Astrocyte (in vitro differentiated cells and primary cell): ENCODE measurements at regions not wholly inside any gene's neighbourhood (a gene's known extent, or its start where the extent isn't known, plus 50 kb on each side); places are given as distances from the start of the nearest gene placed in this dataset.
A peak's percentile ranks its signal among the peaks of the same experiment; 100 is the strongest.

ENCODE experiments used
- DNase-seq: peaks from one replicate; pipeline ENCODE4 v3.0.0-alpha.2; 2010; ENCODE audit warnings: low read depth
- FAIRE-seq: peaks from 2 replicates; lab custom pipeline; 2011; peaks lifted over from hg19 to GRCh38; lab: Jason Lieb, UNC
- H2AFZ ChIP-seq: 2 replicates; pipeline ENCODE4 v1.6.0; 2012; ENCODE audit warnings: low read depth, low read length, inconsistent platforms
- H3K27ac ChIP-seq: 2 replicates; pipeline ENCODE4 v1.5.1; 2011; ENCODE audit warnings: low read depth, low read length, inconsistent platforms
- H3K27me3 ChIP-seq: 2 replicates; pipeline ENCODE4 v1.6.0; 2011; ENCODE audit warnings: low read length, inconsistent platforms; ENCODE audit not compliant: insufficient read depth
- H3K36me3 ChIP-seq: 2 replicates; pipeline ENCODE4 v1.5.1; 2011; ENCODE audit warnings: low read length, inconsistent platforms; ENCODE audit not compliant: insufficient read depth
- H3K4me1 ChIP-seq: 2 replicates; pipeline ENCODE4 v1.5.1; 2011; ENCODE audit warnings: low read length, inconsistent platforms; ENCODE audit not compliant: insufficient read depth
- H3K4me2 ChIP-seq: 2 replicates; pipeline ENCODE4 v1.6.0; 2012; ENCODE audit warnings: low read length, inconsistent platforms
- H3K4me3 ChIP-seq: 2 replicates; pipeline ENCODE4 v1.5.1; 2011; ENCODE audit warnings: low read depth, mild to moderate bottlenecking, low read length, inconsistent platforms; ENCODE audit not compliant: insufficient read depth
- H3K79me2 ChIP-seq: 2 replicates; pipeline ENCODE4 v1.6.0; 2012; ENCODE audit warnings: mild to moderate bottlenecking, low read length, inconsistent platforms; ENCODE audit not compliant: insufficient read depth
- H3K9ac ChIP-seq: 2 replicates; pipeline ENCODE4 v1.6.0; 2012; ENCODE audit warnings: mild to moderate bottlenecking, low read length, inconsistent platforms
- H3K9me3 ChIP-seq: 2 replicates; pipeline ENCODE4 v1.5.1; 2012; ENCODE audit warnings: low read depth, mild to moderate bottlenecking, low read length, inconsistent platforms; ENCODE audit not compliant: insufficient read depth
- H4K20me1 ChIP-seq: 2 replicates; pipeline ENCODE4 v1.6.0; 2012; ENCODE audit warnings: low read length, inconsistent platforms; ENCODE audit not compliant: insufficient read depth
- H3K27ac Mint-ChIP-seq: one replicate; pipeline ENCODE4 v1.8.0; 2021; ENCODE audit warnings: mild to moderate bottlenecking, mixed read lengths; ENCODE audit not compliant: unreplicated experiment
- H3K27me3 Mint-ChIP-seq: one replicate; pipeline ENCODE4 v1.8.0; 2021; ENCODE audit warnings: low read depth, mixed read lengths; ENCODE audit not compliant: unreplicated experiment
- H3K36me3 Mint-ChIP-seq: one replicate; pipeline ENCODE4 v1.8.0; 2021; ENCODE audit warnings: low read depth, mixed read lengths; ENCODE audit not compliant: unreplicated experiment
- H3K4me1 Mint-ChIP-seq: one replicate; pipeline ENCODE4 v1.8.0; 2021; ENCODE audit warnings: low read depth, mixed read lengths; ENCODE audit not compliant: unreplicated experiment
- H3K4me3 Mint-ChIP-seq: one replicate; pipeline ENCODE4 v1.8.0; 2021; ENCODE audit warnings: mild to moderate bottlenecking, moderate library complexity, mixed read lengths; ENCODE audit not compliant: unreplicated experiment
- H3K9me3 Mint-ChIP-seq: one replicate; pipeline ENCODE4 v1.8.0; 2021; ENCODE audit warnings: mild to moderate bottlenecking, mixed read lengths; ENCODE audit not compliant: unreplicated experiment
- EZH2 ChIP-seq: IDR thresholded peaks from 2 replicates; pipeline ENCODE4 v1.6.1; 2012; ENCODE audit warnings: mild to moderate bottlenecking, low read length, inconsistent platforms; ENCODE audit not compliant: insufficient read depth
- TF ChIP-seq, protein P1 (sequence below): IDR thresholded peaks from 2 replicates; pipeline ENCODE4 v1.5.1; 2011; ENCODE audit warnings: low read depth, mild to moderate bottlenecking, inconsistent platforms, low read length, moderate library complexity; ENCODE audit not compliant: insufficient read depth

DNA sequence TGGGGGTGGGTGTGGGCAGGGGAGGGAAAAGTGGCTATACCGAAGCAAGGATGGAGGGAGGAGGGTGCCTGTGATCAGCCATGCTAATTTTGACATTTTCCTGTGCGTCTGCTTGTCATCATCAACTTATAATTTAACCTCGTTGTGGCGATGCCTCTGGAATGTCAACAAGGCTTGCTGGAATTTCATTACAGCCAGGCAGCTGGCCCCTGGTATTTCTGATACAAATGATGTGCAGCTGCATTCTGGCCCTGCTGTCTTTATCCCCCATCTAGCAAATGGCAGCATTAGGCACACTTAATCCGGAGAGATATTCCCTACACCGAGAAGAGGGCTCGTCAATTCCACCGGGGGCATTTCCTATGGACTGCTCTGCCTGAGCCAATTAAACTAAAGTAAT is 278.3 kb upstream of the CCL2 start:
- Mint-ChIP-seq H3K4me3 (peak overlapping the region; percentile 21), H3K36me3 (peaks cover 3% of the 10 kb centered on the region), H3K27ac (peak overlapping the region; percentile 84), H3K27me3 (peaks cover 7% of the 10 kb centered on the region), H3K4me1 (peaks cover 31% of the 10 kb centered on the region), H3K9me3 (peaks cover 4% of the 10 kb centered on the region)
- H4K20me1 ChIP-seq: no peaks in the 10 kb centered on the region
- no peak for TF ChIP-seq EZH2
- TF ChIP-seq, protein P1, sequence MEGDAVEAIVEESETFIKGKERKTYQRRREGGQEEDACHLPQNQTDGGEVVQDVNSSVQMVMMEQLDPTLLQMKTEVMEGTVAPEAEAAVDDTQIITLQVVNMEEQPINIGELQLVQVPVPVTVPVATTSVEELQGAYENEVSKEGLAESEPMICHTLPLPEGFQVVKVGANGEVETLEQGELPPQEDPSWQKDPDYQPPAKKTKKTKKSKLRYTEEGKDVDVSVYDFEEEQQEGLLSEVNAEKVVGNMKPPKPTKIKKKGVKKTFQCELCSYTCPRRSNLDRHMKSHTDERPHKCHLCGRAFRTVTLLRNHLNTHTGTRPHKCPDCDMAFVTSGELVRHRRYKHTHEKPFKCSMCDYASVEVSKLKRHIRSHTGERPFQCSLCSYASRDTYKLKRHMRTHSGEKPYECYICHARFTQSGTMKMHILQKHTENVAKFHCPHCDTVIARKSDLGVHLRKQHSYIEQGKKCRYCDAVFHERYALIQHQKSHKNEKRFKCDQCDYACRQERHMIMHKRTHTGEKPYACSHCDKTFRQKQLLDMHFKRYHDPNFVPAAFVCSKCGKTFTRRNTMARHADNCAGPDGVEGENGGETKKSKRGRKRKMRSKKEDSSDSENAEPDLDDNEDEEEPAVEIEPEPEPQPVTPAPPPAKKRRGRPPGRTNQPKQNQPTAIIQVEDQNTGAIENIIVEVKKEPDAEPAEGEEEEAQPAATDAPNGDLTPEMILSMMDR: no peak
- no peaks in the 10 kb centered on the region for H3K36me3 ChIP-seq
- H2AFZ ChIP-seq: no peak overlapping the region
- no peak overlapping the region for H3K4me2 ChIP-seq
- no peak overlapping the region for H3K4me3 ChIP-seq
- no peaks in the 10 kb centered on the region for H3K27me3 ChIP-seq
- no peaks in the 10 kb centered on the region for H3K4me1 ChIP-seq
- H3K79me2 ChIP-seq: no peaks in the 10 kb centered on the region
- H3K9ac ChIP-seq: no peak overlapping the region
- DNase-seq: no peak
- H3K27ac ChIP-seq: no peak overlapping the region
- FAIRE-seq: no peak
- H3K9me3 ChIP-seq: no peaks in the 10 kb centered on the region

DNA sequence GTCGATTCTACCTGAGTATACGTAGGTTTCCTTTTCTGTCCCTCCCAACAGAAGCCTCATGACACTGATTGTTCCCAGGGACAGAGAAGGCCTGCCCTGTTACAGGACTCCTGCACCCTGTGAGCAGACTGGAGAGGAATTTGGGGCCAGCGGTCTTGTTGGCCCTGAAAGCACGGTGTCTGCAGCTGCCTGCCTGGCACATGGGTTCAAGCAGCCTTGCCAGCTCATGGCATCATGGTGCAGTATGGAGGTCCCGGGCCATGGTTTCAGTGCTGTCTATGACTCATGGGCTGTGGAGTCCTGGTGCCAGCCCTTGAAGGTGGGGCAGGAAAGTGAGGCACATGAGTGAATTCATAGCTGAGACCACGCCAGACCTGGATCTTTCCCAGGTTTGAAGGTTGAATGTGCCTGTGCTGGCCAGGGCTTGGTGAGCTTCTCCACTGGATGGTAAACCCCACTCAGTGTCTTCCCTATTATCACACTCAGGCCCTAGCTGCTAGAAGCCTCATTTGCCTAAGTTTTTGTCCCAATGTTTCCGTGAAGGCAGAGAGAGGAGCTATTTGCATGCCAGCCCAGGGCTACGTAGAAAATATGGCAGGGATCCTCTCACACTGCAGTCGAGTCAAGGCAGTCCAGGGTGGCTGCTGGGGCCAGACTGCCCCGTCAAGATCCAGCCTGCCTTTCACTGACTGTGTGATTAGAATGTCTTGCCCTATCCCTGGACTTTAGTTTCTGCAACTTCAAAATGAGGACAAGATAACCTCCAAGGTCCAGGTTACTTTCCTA is 277.2 kb upstream of the CCL2 start:
- peak overlapping the region; percentile 63 for H3K27ac Mint-ChIP-seq
- Histone ChIP-seq H3K27me3 (no peaks in the 10 kb centered on the region), H3K9me3 (no peaks in the 10 kb centered on the region), H3K79me2 (no peaks in the 10 kb centered on the region), H3K27ac (no peak overlapping the region), H3K4me3 (no peak overlapping the region), H3K9ac (no peak overlapping the region), H2AFZ (no peak overlapping the region), H3K36me3 (no peaks in the 10 kb centered on the region), H4K20me1 (no peaks in the 10 kb centered on the region), H3K4me1 (no peaks in the 10 kb centered on the region), H3K4me2 (no peak overlapping the region)
- no peak for DNase-seq
- peaks cover 3% of the 10 kb centered on the region for H3K36me3 Mint-ChIP-seq
- no peak for FAIRE-seq
- TF ChIP-seq, protein P1: no peak
- no peak for TF ChIP-seq EZH2
- peaks cover 7% of the 10 kb centered on the region for H3K27me3 Mint-ChIP-seq
- H3K9me3 Mint-ChIP-seq: peaks cover 4% of the 10 kb centered on the region
- H3K4me3 Mint-ChIP-seq: no peak overlapping the region
- H3K4me1 Mint-ChIP-seq: peaks cover 31% of the 10 kb centered on the region

DNA sequence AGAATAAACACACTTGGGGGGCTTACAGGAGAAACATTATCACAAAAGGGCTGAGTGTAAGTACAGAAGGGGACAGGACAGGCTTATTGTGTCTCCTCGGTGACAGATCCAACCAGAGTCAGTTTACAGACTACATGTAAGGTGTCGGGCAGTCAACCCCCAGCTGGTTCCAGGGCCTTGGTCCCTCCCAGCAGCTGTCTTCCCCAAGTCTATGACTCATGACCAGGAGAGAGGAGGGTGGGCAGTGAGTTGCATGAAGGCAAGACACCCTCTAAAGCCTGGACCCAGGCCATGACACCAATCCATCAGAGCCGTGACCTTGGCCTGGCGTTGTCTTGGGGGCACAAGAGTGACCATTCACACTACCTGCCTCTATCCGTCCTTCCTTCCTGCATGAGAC is 276.2 kb upstream of the CCL2 start:
- TF ChIP-seq, protein P1: no peak
- TF ChIP-seq EZH2: no peak
- H3K36me3 ChIP-seq: no peaks in the 10 kb centered on the region
- H3K36me3 Mint-ChIP-seq: peaks cover 3% of the 10 kb centered on the region
- peak overlapping the region; percentile 82 for H3K27ac Mint-ChIP-seq
- no peak overlapping the region for H3K27ac ChIP-seq
- no peaks in the 10 kb centered on the region for H3K79me2 ChIP-seq
- peaks cover 31% of the 10 kb centered on the region for H3K4me1 Mint-ChIP-seq
- DNase-seq: no peak
- H3K27me3 Mint-ChIP-seq: peaks cover 8% of the 10 kb centered on the region
- no peak overlapping the region for H3K4me3 Mint-ChIP-seq
- no peak overlapping the region for H3K4me2 ChIP-seq
- H2AFZ ChIP-seq: no peak overlapping the region
- H3K9me3 ChIP-seq: no peaks in the 10 kb centered on the region
- no peaks in the 10 kb centered on the region for H4K20me1 ChIP-seq
- H3K9me3 Mint-ChIP-seq: peaks cover 4% of the 10 kb centered on the region
- H3K4me3 ChIP-seq: no peak overlapping the region
- no peak for FAIRE-seq
- no peak overlapping the region for H3K9ac ChIP-seq
- no peaks in the 10 kb centered on the region for H3K4me1 ChIP-seq
- no peaks in the 10 kb centered on the region for H3K27me3 ChIP-seq
